22Rv1 (cell line): ENCODE measurements at regions not wholly inside any gene's neighbourhood (a gene's known extent, or its start where the extent isn't known, plus 50 kb on each side); places are given as distances from the start of the nearest gene placed in this dataset.

Source experiments
- CTCF ChIP-seq: fragments of 450-650 bp; IDR thresholded peaks from 2 replicates; pipeline ENCODE4 v1.5.1; 2017; ENCODE audit warnings: mild to moderate bottlenecking
- ZFX ChIP-seq: fragments of 450-650 bp; IDR thresholded peaks from 2 replicates; pipeline ENCODE4 v1.6.1; 2017; ENCODE audit warnings: antibody characterized with exemption, borderline replicate concordance

DNA sequence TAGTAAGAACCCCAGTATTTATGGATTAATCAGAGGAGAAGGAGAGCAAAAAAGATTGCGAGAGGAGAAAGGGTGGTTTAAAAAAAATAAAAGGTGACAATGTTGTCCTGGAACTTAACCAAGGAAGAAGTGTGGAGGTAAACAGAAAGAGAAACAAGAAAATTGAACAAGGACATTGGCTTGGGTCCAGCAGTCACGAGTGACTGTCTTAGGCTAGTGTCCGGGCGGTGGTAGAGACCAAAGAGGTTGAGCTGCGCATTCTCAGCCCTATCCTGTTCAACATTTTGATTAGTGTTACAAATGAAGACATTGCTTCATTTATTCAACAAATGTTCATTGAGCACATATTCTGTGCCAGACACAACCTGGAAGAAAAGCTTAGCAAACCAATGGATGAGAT, 329.9 kb downstream of the FGFR2 start:
- TF ChIP-seq CTCF (no peak), ZFX (no peak)
